Glutamatergic neuron (in vitro differentiated cells): ENCODE measurements at regions not wholly inside any gene's neighbourhood (a gene's known extent, or its start where the extent isn't known, plus 50 kb on each side); places are given as distances from the start of the nearest gene placed in this dataset.
A peak's percentile ranks its signal among the peaks of the same experiment; 100 is the strongest.

Experiments
- DNase-seq: peaks from one replicate; pipeline ENCODE4 v3.0.0; 2022
- H3K27ac Mint-ChIP-seq: one replicate; pipeline ENCODE4 v1.8.0; 2020; ENCODE audit warnings: mild to moderate bottlenecking, mixed read lengths, inconsistent platforms; ENCODE audit not compliant: unreplicated experiment
- H3K27me3 Mint-ChIP-seq: one replicate; pipeline ENCODE4 v1.8.0; 2020; ENCODE audit warnings: mild to moderate bottlenecking, moderate library complexity, mixed read lengths, inconsistent platforms; ENCODE audit not compliant: unreplicated experiment
- H3K36me3 Mint-ChIP-seq: one replicate; pipeline ENCODE4 v1.8.0; 2020; ENCODE audit warnings: mild to moderate bottlenecking, mixed read lengths, inconsistent platforms; ENCODE audit not compliant: unreplicated experiment
- H3K4me1 Mint-ChIP-seq: one replicate; pipeline ENCODE4 v1.8.0; 2020; ENCODE audit warnings: mild to moderate bottlenecking, low read depth, mixed read lengths, inconsistent platforms; ENCODE audit not compliant: unreplicated experiment
- H3K4me3 Mint-ChIP-seq: one replicate; pipeline ENCODE4 v1.8.0; 2020; ENCODE audit warnings: mild to moderate bottlenecking, mixed read lengths, inconsistent platforms; ENCODE audit not compliant: unreplicated experiment
- H3K9me3 Mint-ChIP-seq: one replicate; pipeline ENCODE4 v1.8.0; 2020; ENCODE audit warnings: mild to moderate bottlenecking, moderate library complexity, mixed read lengths, inconsistent platforms; ENCODE audit not compliant: unreplicated experiment
- TF ChIP-seq, protein P1 (sequence below): fragments of 200-600 bp; sonication (generic); IDR thresholded peaks from one replicate; pipeline ENCODE4 v1.5.0; 2021; ENCODE audit not compliant: partially characterized antibody, unreplicated experiment

DNA sequence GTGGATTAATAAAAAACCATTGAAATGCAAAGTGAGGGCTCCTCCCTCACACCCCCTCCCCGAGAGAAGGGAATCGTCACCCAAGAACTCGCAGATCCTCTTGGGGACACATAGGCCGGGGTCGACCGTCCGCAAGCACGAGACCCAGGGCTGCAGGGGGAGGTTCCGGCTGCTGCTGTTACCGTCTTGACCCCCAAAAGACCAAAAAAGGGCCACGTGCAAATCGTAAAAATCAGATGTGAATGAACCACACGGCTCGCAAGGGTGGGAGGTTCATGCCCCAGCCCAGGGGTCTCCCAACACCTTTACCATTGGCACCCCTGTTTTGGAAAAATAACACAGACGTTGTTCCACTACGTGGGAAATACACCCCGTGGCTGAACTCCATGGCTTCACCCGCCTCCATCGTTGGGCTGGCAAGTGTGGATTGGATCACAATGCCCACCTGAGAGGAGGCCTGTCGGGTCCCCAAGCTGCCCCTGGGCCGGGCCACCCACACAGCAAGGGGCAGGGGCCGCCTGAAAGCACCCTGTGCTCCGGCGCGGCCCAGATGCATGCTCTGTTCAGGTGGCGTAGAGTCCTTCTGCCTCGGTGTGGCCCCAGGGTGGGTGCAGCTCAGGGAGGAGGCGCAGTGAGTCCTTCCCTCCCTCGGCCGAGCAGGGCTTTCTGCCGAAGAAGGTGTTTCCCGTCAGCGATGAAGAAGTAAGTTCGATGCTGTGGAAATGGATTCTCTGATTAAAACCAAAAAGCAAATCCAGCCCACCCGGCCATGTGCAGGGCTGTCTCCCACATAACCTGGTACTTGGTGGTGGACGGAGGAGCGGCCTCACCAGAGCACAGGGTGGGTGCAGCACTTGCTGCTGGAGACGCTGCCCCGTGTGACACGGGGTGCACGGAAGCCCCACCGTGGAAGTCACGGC is 85.0 kb downstream of the YTHDF1 start:
- DNase-seq: peak; percentile 7
- Mint-ChIP-seq H3K36me3 (peaks cover 8% of the 10 kb centered on the region), H3K9me3 (no peaks in the 10 kb centered on the region), H3K27ac (no peak overlapping the region), H3K27me3 (peaks cover 9% of the 10 kb centered on the region), H3K4me3 (no peak overlapping the region), H3K4me1 (peaks cover 2% of the 10 kb centered on the region)
- TF ChIP-seq, protein P1, sequence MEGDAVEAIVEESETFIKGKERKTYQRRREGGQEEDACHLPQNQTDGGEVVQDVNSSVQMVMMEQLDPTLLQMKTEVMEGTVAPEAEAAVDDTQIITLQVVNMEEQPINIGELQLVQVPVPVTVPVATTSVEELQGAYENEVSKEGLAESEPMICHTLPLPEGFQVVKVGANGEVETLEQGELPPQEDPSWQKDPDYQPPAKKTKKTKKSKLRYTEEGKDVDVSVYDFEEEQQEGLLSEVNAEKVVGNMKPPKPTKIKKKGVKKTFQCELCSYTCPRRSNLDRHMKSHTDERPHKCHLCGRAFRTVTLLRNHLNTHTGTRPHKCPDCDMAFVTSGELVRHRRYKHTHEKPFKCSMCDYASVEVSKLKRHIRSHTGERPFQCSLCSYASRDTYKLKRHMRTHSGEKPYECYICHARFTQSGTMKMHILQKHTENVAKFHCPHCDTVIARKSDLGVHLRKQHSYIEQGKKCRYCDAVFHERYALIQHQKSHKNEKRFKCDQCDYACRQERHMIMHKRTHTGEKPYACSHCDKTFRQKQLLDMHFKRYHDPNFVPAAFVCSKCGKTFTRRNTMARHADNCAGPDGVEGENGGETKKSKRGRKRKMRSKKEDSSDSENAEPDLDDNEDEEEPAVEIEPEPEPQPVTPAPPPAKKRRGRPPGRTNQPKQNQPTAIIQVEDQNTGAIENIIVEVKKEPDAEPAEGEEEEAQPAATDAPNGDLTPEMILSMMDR: no peak

DNA sequence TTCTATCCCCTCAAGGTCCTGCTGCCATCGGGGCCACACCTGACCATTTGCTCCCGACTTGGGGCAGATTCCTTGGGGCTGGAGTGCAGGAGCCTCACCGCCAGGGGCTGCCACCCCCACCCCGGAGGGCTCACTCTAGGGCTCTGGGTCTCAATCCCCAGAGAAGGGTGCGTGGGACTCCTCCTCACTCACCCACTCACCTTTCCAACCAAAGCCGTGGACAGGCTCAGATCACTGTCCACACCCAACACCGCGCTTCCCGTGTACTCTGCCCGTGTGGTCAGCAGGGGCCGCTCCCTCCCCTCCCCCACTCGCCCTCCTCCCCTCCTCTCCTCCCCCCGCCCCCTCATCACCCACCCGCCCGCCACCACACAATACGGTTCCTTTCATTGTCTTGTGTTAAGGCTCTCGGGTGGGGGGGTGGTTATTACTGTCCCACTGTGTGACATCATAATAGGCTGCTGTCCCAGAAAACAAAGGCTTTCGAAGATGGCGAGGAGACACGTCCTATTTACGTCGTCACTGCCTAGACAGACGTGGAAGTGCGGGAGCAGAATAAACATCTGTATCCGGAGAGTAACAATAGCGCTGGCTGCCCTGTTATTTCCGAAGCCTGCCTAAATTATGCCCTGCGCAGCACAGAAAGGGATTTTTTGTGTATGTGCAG is 85.8 kb downstream of the YTHDF1 start:
- Mint-ChIP-seq H3K4me3 (no peak overlapping the region), H3K36me3 (peaks cover 8% of the 10 kb centered on the region), H3K27me3 (peaks cover 7% of the 10 kb centered on the region), H3K4me1 (peaks cover 2% of the 10 kb centered on the region), H3K27ac (no peak overlapping the region), H3K9me3 (no peaks in the 10 kb centered on the region)
- TF ChIP-seq, protein P1: no peak
- peak; percentile 15 for DNase-seq

DNA sequence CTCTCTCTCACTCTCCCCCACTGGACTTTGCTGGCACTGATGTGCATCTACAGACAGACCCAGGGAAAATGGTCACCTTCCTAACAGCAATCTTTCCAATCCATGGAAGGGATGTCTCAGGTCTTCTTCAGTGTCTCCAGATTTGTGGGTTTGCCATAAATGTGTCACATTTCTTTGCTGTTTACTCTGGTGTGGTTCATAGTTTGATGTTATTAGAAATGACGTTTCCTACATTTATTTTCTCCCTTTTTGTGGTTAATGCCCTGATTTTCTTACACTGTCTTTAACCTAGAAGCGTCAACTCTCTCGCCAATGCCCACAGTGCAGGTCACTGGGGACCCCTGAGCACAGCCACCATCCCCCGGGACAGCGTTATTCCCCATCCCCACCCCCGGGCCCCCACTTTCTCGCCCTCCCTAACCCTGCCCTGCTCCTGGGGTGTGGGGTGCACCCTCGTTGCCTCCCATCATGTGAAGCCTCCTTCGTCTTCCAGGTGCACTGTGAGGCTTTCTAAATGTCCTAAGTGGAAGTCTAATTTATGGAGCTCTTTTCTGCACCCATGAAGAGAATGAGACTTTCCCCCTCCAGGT is 86.5 kb downstream of the YTHDF1 start:
- Mint-ChIP-seq H3K4me1 (peaks cover 2% of the 10 kb centered on the region), H3K27me3 (peaks cover 7% of the 10 kb centered on the region), H3K9me3 (no peaks in the 10 kb centered on the region), H3K27ac (no peak overlapping the region), H3K4me3 (no peak overlapping the region), H3K36me3 (peaks cover 8% of the 10 kb centered on the region)
- DNase-seq: peak; percentile 7
- TF ChIP-seq, protein P1: no peak

DNA sequence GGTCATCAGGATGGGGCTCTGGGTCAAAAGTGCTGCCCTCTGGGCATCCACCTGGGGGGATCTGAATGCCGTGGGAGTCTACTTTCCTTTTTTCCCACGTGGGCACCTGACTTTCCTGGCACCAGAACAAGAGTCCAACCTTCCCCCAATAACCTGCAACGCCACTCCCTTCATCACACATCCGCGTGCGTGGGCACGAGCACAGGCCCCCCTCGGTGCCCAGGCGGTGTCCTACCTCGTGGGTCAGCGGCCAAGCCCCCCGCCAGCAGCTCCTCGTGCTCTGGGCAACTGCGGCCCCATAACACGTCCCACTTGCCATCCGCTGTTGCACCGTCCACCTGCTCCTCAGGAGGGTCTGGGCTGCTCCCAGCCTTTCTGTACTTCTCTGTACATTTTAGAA is 87.0 kb downstream of the YTHDF1 start:
- DNase-seq: peak; percentile 9
- Mint-ChIP-seq H3K27me3 (peaks cover 7% of the 10 kb centered on the region), H3K27ac (no peak overlapping the region), H3K36me3 (peaks cover 8% of the 10 kb centered on the region), H3K4me1 (peaks cover 2% of the 10 kb centered on the region), H3K9me3 (no peaks in the 10 kb centered on the region), H3K4me3 (no peak overlapping the region)
- TF ChIP-seq, protein P1: no peak
